K562 (cell line): ENCODE measurements at regions not wholly inside any gene's neighbourhood (a gene's known extent, or its start where the extent isn't known, plus 50 kb on each side); places are given as distances from the start of the nearest gene placed in this dataset.

Experiments used
- ATAC-seq: fragments of 200-7000 bp; cut with Tn5 transposase; 3 replicates; pipeline ENCODE4 v1.9.1; 2020; ENCODE audit warnings: moderate library complexity
- BruUV-seq: library from RNA; stranded (reverse); fragments of 400-500 nt; replicated peaks from 2 replicates; lab custom pipeline; 2021; lab: Mats Ljungman, UMichigan
- CTCF ChIA-PET: fragments of 300-600 bp; formaldehyde crosslinking; extraction: SDS; loops from one replicate; lab custom pipeline; 2021; ENCODE audit warnings: low intra/inter-chr PET ratio; lab: Yijun Ruan, JAX
- POLR2A ChIA-PET: fragments of 300-600, 350-650 bp; sonication (Branson Sonifier 250); formaldehyde crosslinking; extraction: SDS; loops from one replicate; lab custom pipeline; 2021; ENCODE audit warnings: antibody characterized with exemption, inconsistent platforms; lab: Yijun Ruan, JAX
- DNase-seq, 4 experiments: peaks; one replicate each; pipeline versions ENCODE4 v3.0.0 to v3.0.0-alpha.2; 2011 to 2018; ENCODE audit warnings: low spot score in 3 of 4, mixed read lengths in 3 of 4; ENCODE audit errors: extremely low read depth in 1 of 4
- FAIRE-seq: peaks from 2 replicates; lab custom pipeline; 2011; peaks lifted over from hg19 to GRCh38; lab: Jason Lieb, UNC
- H2AFZ ChIP-seq: 2 replicates; pipeline ENCODE4 v1.6.0; 2011; ENCODE audit warnings: low read depth, low read length, control low read depth, inconsistent platforms
- H3K27ac ChIP-seq: fragments of 200-600 bp; 3 replicates; pipeline ENCODE4 v1.8.0; 2011; ENCODE audit warnings: low read depth, mild to moderate bottlenecking, control low read depth, inconsistent platforms, low read length, moderate library complexity, mixed read lengths; ENCODE audit errors: extremely low read depth
- H3K27me3 ChIP-seq, 2 experiments: fragments of 300-600 bp in 1 of 2; 2 replicates in 1 of 2; 3 replicates in 1 of 2; pipeline versions ENCODE4 v1.6.0 to v1.8.0; 2011; ENCODE audit warnings: inconsistent platforms in 2 of 2, low read length in 2 of 2, mild to moderate bottlenecking in 1 of 2, mixed read lengths in 1 of 2, moderate library complexity in 1 of 2; ENCODE audit not compliant: control insufficient read depth in 2 of 2, insufficient read depth in 2 of 2
- H3K36me3 ChIP-seq: fragments of 300-600 bp; 3 replicates; pipeline ENCODE4 v1.8.0; 2011; ENCODE audit warnings: mild to moderate bottlenecking, low read length, inconsistent platforms; ENCODE audit not compliant: control insufficient read depth, insufficient read depth
- H3K4me1 ChIP-seq, 2 experiments: fragments of 200-600 bp in 1 of 2; replicated peaks in 1 of 2; 2 replicates in 1 of 2; 3 replicates in 1 of 2; pipeline versions ENCODE4 v1.5.1 to v1.8.0; 2011; ENCODE audit warnings: inconsistent platforms in 2 of 2, low read length in 2 of 2, mild to moderate bottlenecking in 1 of 2, mixed read lengths in 1 of 2, moderate library complexity in 1 of 2; ENCODE audit not compliant: control insufficient read depth in 2 of 2, insufficient read depth in 2 of 2
- H3K4me2 ChIP-seq: 2 replicates; pipeline ENCODE4 v1.6.1; 2011; ENCODE audit warnings: low read length, control low read depth, inconsistent platforms, mixed read lengths; ENCODE audit not compliant: insufficient read depth
- H3K4me3 ChIP-seq: fragments of 200-600 bp; sonication (generic), shearing (Covaris generic); 2 replicates; pipeline ENCODE4 v1.5.1; 2016; ENCODE audit warnings: control low read depth, inconsistent platforms
- H3K79me2 ChIP-seq: fragments of 200-600 bp; 3 replicates; pipeline ENCODE4 v1.8.0; 2011; ENCODE audit warnings: low read length, inconsistent platforms; ENCODE audit not compliant: control insufficient read depth, insufficient read depth
- H3K9ac ChIP-seq, 2 experiments: 2 replicates each; pipeline versions ENCODE4 v1.6.0 to v1.6.1; 2011; ENCODE audit warnings: low read depth in 2 of 2, low read length in 2 of 2, control low read depth in 1 of 2, inconsistent platforms in 1 of 2, mild to moderate bottlenecking in 1 of 2, mixed read lengths in 1 of 2; ENCODE audit not compliant: insufficient read depth in 1 of 2
- H3K9me1 ChIP-seq: one replicate; pipeline ENCODE4 v1.6.0; 2011; ENCODE audit warnings: inconsistent platforms, mild to moderate bottlenecking, low read length, moderate library complexity; ENCODE audit not compliant: control insufficient read depth, insufficient read depth
- H3K9me3 ChIP-seq: replicated peaks from 2 replicates; pipeline ENCODE4 v1.5.1; 2011; ENCODE audit warnings: low read depth, low read length, inconsistent platforms; ENCODE audit not compliant: control insufficient read depth, insufficient read depth
- H4K20me1 ChIP-seq: replicated peaks from 2 replicates; pipeline ENCODE4 v1.6.1; 2011; ENCODE audit warnings: low read length, inconsistent platforms, mixed read lengths; ENCODE audit not compliant: control insufficient read depth, insufficient read depth
- ARID1B ChIP-seq: fragments of 450-650 bp; IDR thresholded peaks from 2 replicates; pipeline ENCODE4 v1.6.1; 2016; ENCODE audit warnings: antibody characterized with exemption, mild to moderate bottlenecking, inconsistent platforms
- ATF7 ChIP-seq: fragments of 450-650 bp; IDR thresholded peaks from 2 replicates; pipeline ENCODE4 v1.7.1; 2014; ENCODE audit warnings: mild to moderate bottlenecking, moderate library complexity
- HMG20B ChIP-seq: fragments of 250-450 bp; sonication (Bioruptor Pico); IDR thresholded peaks from 2 replicates; pipeline ENCODE4 v1.5.0; 2021; ENCODE audit warnings: mild to moderate bottlenecking
- KDM4B ChIP-seq, 2 experiments: fragments of 450-650 bp in 1 of 2; sonication (generic) in 1 of 2; IDR thresholded peaks; 2 replicates each; pipeline ENCODE4 v1.6.1; 2016 to 2017; ENCODE audit warnings: borderline replicate concordance in 2 of 2, antibody characterized with exemption in 1 of 2, low read depth in 1 of 2, mild to moderate bottlenecking in 1 of 2
- NUFIP1 ChIP-seq: fragments of 450-650 bp; IDR thresholded peaks from 2 replicates; pipeline ENCODE4 v1.6.1; 2018; ENCODE audit not compliant: partially characterized antibody
- SNAPC5 ChIP-seq: fragments of 250-450 bp; sonication (Bioruptor Pico); IDR thresholded peaks from 2 replicates; pipeline ENCODE4 v1.8.0; 2021; ENCODE audit warnings: moderate library complexity, mild to moderate bottlenecking, inconsistent platforms
- TBL1XR1 ChIP-seq, 2 experiments: IDR thresholded peaks; 2 replicates each; pipeline ENCODE4 v1.6.1; 2012; ENCODE audit warnings: improper control_type of control experiment in 2 of 2, low read length in 2 of 2, mild to moderate bottlenecking in 1 of 2
- ZBTB1 ChIP-seq: sonication (generic); formaldehyde crosslinking; IDR thresholded peaks from 2 replicates; pipeline ENCODE4 v1.8.1; 2023; ENCODE audit warnings: missing genetic modification reagents, low read depth, mild to moderate bottlenecking, borderline replicate concordance
- ZNF146 ChIP-seq: IDR thresholded peaks from one replicate; pipeline ENCODE4 v1.6.1; 2018; ENCODE audit warnings: missing compliant biosample characterization; ENCODE audit not compliant: unreplicated experiment
- ZNF280B ChIP-seq: fragments of 250-450 bp; sonication (Bioruptor Pico); IDR thresholded peaks from 2 replicates; pipeline ENCODE4 v1.5.1; 2021; ENCODE audit warnings: mild to moderate bottlenecking
- ZNF583 ChIP-seq: fragments of 250-450 bp; sonication (Bioruptor Pico); IDR thresholded peaks from 2 replicates; pipeline ENCODE4 v1.4.0; 2020
- ZNF695 ChIP-seq: fragments of 450-650 bp; formaldehyde crosslinking; IDR thresholded peaks from 2 replicates; pipeline ENCODE4 v1.4.0; 2020; ENCODE audit warnings: mild to moderate bottlenecking, moderate library complexity
- WGBS: fragments of 100-300 bp; shearing (Covaris generic); methylation state at CpG from one replicate; pipeline ENCODE4 v1.1.6; 2016; ENCODE audit warnings: low coverage, mixed read lengths; ENCODE audit not compliant: insufficient coverage; ENCODE audit errors: missing lambda C conversion rate; 5-methylcytosine and 5-hydroxymethylcytosine counted together
- in situ Hi-C: fragments of 300-500 bp; cut with MboI; formaldehyde crosslinking; loops from 4 replicates; pipeline ENCODE4 v1.15.0; 2018; ENCODE audit warnings: inconsistent platforms, mixed read lengths
- intact Hi-C: fragments of 100-400 bp; cut with micrococcal nuclease; formaldehyde crosslinking; loops from 2 replicates; pipeline ENCODE4 v1.14.2; 2022
- TF ChIP-seq, protein P1 (sequence below): fragments of 250-450 bp; sonication (Bioruptor Pico); IDR thresholded peaks from 2 replicates; pipeline ENCODE4 v1.4.0; 2020; ENCODE audit warnings: mild to moderate bottlenecking
- TF ChIP-seq, protein P2 (sequence below): sonication (generic); formaldehyde crosslinking; IDR thresholded peaks from 2 replicates; pipeline ENCODE4 v1.8.1; 2023; ENCODE audit warnings: mild to moderate bottlenecking, missing genetic modification reagents

GRCh38 chr16:74123826-74124225 lies 172.8 kb upstream of the PSMD7 start:
- Histone ChIP-seq H2AFZ (no peak overlapping the region), H4K20me1 (no peaks in the 10 kb centered on the region), H3K27ac (no peak overlapping the region), H3K27me3 (no peaks in the 10 kb centered on the region), H3K9ac (no peak overlapping the region), H3K4me3 (no peak overlapping the region), H3K36me3 (no peaks in the 10 kb centered on the region), H3K79me2 (no peaks in the 10 kb centered on the region), H3K9me1 (no peaks in the 10 kb centered on the region), H3K4me1 (no peaks in the 10 kb centered on the region), H3K4me2 (no peak overlapping the region), H3K9me3 (no peaks in the 10 kb centered on the region)
- no TSS peak for BruUV-seq
- intact Hi-C loops (no loop called here), in situ Hi-C loops (no loop called here)
- no peak for FAIRE-seq
- no peak for DNase-seq
- ATAC-seq = no peak
- ChIA-PET POLR2A (no interaction called here), CTCF (no interaction called here)
- 0% methylated on average over 1 of the region's 1 CpG for WGBS
- TF ChIP-seq ZNF583 (CRISPR knock-in tag) (no peak), NUFIP1 (no peak), ATF7 (no peak), KDM4B (IDR thresholded peaks at IDR 0.05; ENCODE audit: borderline replicate concordance in 2 of 2, low read depth in 1 of 2) (no peak), ARID1B (no peak), ZNF695 (CRISPR knock-in tag) (no peak), SNAPC5 (CRISPR knock-in tag) (no peak), ZNF280B (CRISPR knock-in tag) (no peak), ZBTB1 (CRISPR knock-in tag) (no peak), HMG20B (CRISPR knock-in tag) (no peak), ZNF146 (CRISPR knock-in tag) (no peak), TBL1XR1 (IDR thresholded peaks at IDR 0.05; ENCODE audit: low read length in 2 of 2) (no peak)
- TF ChIP-seq, protein P1, sequence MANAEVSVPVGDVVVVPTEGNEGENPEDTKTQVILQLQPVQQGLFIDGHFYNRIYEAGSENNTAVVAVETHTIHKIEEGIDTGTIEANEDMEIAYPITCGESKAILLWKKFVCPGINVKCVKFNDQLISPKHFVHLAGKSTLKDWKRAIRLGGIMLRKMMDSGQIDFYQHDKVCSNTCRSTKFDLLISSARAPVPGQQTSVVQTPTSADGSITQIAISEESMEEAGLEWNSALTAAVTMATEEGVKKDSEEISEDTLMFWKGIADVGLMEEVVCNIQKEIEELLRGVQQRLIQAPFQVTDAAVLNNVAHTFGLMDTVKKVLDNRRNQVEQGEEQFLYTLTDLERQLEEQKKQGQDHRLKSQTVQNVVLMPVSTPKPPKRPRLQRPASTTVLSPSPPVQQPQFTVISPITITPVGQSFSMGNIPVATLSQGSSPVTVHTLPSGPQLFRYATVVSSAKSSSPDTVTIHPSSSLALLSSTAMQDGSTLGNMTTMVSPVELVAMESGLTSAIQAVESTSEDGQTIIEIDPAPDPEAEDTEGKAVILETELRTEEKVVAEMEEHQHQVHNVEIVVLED (CRISPR knock-in tag) = no peak
- TF ChIP-seq, protein P2, sequence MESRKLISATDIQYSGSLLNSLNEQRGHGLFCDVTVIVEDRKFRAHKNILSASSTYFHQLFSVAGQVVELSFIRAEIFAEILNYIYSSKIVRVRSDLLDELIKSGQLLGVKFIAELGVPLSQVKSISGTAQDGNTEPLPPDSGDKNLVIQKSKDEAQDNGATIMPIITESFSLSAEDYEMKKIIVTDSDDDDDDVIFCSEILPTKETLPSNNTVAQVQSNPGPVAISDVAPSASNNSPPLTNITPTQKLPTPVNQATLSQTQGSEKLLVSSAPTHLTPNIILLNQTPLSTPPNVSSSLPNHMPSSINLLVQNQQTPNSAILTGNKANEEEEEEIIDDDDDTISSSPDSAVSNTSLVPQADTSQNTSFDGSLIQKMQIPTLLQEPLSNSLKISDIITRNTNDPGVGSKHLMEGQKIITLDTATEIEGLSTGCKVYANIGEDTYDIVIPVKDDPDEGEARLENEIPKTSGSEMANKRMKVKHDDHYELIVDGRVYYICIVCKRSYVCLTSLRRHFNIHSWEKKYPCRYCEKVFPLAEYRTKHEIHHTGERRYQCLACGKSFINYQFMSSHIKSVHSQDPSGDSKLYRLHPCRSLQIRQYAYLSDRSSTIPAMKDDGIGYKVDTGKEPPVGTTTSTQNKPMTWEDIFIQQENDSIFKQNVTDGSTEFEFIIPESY (CRISPR knock-in tag) = no peak
